SJSA1 (cell line): ENCODE measurements at regions not wholly inside any gene's neighbourhood (a gene's known extent, or its start where the extent isn't known, plus 50 kb on each side); places are given as distances from the start of the nearest gene placed in this dataset.

Experiments used
- DNase-seq, 2 experiments: peaks; one replicate each; pipeline ENCODE4 v3.0.0-alpha.2; 2015 to 2020; ENCODE audit warnings: low spot score in 2 of 2, low read depth in 1 of 2
- H3K27ac ChIP-seq: fragments of 250-450 bp; sonication (Bioruptor Pico); 2 replicates; pipeline ENCODE4 v1.5.1; 2020; ENCODE audit warnings: mild to moderate bottlenecking, moderate library complexity
- H3K27me3 ChIP-seq: fragments of 250-450 bp; sonication (Bioruptor Pico); replicated peaks from 2 replicates; pipeline ENCODE4 v1.5.1; 2020; ENCODE audit warnings: mild to moderate bottlenecking, moderate library complexity
- H3K36me3 ChIP-seq: fragments of 250-450 bp; sonication (Bioruptor Pico); 2 replicates; pipeline ENCODE4 v1.5.1; 2020; ENCODE audit warnings: mild to moderate bottlenecking
- H3K4me1 ChIP-seq: fragments of 250-450 bp; sonication (Bioruptor Pico); replicated peaks from 2 replicates; pipeline ENCODE4 v1.6.1; 2021; ENCODE audit warnings: mild to moderate bottlenecking
- H3K4me3 ChIP-seq: fragments of 250-450 bp; sonication (Bioruptor Pico); 2 replicates; pipeline ENCODE4 v1.5.1; 2020; ENCODE audit warnings: mild to moderate bottlenecking
- H3K9me3 ChIP-seq: fragments of 250-450 bp; sonication (Bioruptor Pico); replicated peaks from 2 replicates; pipeline ENCODE4 v1.5.1; 2020; ENCODE audit warnings: mild to moderate bottlenecking

DNA sequence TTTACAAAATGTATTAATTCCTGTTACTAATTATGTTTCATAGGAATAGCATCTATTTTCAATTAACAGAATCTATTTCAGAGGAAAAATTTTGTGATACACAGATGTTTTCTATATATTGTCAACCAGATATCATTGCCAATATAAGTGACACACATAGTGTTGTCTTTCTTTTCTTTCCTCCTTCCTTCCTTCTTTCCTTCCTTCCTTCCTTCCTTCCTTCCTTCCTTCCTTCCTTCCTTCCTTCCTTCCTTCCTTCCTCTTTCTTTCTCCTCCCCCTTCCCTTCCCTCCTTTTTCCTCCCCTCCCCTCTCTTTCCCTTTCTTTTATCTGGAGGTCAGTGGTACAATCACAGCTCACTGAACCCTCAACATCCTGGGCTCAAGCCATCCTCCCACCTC lies 146.5 kb upstream of the DSEL start:
- no peak for DNase-seq
- no peak overlapping the region for H3K4me3 ChIP-seq
- no peaks in the 10 kb centered on the region for H3K36me3 ChIP-seq
- H3K9me3 ChIP-seq: no peaks in the 10 kb centered on the region
- H3K27me3 ChIP-seq: no peaks in the 10 kb centered on the region
- H3K27ac ChIP-seq: no peak overlapping the region
- H3K4me1 ChIP-seq: peaks cover 14% of the 10 kb centered on the region

DNA sequence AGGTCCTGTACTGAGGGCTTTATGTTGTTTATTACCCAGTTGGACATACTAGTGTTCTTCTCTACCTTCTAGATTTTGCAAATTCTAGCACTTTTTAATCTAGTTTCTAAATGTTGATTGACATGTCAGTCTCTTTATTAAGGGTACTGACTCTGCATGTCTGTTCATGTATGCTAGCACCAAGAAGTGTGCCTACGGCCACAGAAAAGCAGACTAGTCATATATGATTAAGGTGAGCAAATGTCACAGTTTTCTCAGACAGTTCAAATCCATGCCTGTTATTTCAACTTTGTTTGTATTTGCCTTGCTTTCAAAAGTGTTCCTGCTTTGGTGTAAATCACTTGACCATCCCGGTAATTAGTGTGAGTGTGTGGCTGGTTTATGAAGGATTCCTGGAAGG lies 145.0 kb upstream of the DSEL start:
- Histone ChIP-seq H3K27me3 (no peaks in the 10 kb centered on the region), H3K4me3 (no peak overlapping the region), H3K36me3 (no peaks in the 10 kb centered on the region), H3K4me1 (peaks cover 14% of the 10 kb centered on the region), H3K27ac (no peak overlapping the region), H3K9me3 (no peaks in the 10 kb centered on the region)
- no peak for DNase-seq

DNA sequence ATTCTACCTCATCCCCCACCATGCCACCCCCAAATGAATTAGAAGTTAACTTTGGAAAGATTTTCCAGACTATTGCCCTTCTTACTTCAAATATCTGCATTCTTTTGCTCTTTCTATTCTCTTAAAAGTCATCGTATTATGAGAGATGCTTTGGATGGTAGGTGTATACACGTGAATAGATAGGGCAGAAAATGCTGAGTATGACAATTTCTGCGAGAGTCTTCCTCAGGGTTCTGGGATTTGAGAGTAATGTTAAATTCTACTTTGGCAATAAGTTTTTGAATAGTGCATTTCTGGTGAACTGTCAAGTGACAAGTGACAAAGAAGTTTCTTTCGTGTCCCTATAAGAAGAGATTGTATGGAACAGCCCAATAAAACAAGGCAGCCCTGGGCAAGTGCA lies 137.6 kb upstream of the DSEL start:
- no peak overlapping the region for H3K27ac ChIP-seq
- no peaks in the 10 kb centered on the region for H3K27me3 ChIP-seq
- no peaks in the 10 kb centered on the region for H3K4me1 ChIP-seq
- no peaks in the 10 kb centered on the region for H3K9me3 ChIP-seq
- no peak for DNase-seq
- H3K36me3 ChIP-seq: no peaks in the 10 kb centered on the region
- no peak overlapping the region for H3K4me3 ChIP-seq

DNA sequence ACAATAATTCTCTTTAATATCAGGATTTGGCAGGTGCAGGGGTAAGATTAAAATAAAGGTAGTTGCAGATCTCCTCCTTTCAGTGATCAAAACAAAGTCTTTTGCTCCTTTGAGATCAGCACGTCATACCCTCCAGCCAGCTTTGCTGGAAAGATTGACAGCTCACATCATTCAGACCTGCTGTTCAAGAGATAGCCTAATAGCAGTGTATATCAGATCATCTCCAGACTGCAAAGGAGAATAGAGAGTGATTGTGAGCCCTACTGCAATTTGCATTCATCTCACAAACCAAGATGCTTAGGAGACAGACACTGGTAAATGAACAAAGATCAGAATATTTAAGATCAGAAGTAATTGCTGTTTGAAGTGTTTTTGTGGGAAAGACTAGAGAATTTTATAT lies 135.8 kb upstream of the DSEL start:
- no peak for DNase-seq
- Histone ChIP-seq H3K36me3 (no peaks in the 10 kb centered on the region), H3K9me3 (no peaks in the 10 kb centered on the region), H3K4me3 (no peak overlapping the region), H3K27ac (no peak overlapping the region), H3K27me3 (no peaks in the 10 kb centered on the region), H3K4me1 (no peaks in the 10 kb centered on the region)

DNA sequence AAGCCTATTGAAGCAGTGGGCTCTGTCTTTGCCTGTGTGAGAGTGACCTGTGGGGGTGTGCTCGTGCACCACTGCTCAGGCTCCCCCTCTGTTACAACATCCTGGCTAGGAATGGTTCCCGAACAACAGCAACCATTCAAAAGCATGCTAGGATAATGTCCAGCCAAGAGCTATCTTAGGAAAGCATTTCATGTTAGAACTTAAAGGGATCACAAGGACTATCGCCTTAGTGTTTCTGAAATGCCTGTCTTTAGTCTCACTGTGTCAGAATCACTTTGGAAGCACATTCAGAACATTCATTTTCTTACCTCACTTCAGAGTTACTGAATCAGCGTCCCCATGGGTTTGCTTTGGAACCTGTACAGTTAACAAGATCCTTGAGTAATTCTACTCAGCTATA lies 134.9 kb upstream of the DSEL start:
- DNase-seq: no peak
- no peaks in the 10 kb centered on the region for H3K27me3 ChIP-seq
- H3K36me3 ChIP-seq: no peaks in the 10 kb centered on the region
- no peaks in the 10 kb centered on the region for H3K4me1 ChIP-seq
- no peak overlapping the region for H3K4me3 ChIP-seq
- no peaks in the 10 kb centered on the region for H3K9me3 ChIP-seq
- no peak overlapping the region for H3K27ac ChIP-seq

DNA sequence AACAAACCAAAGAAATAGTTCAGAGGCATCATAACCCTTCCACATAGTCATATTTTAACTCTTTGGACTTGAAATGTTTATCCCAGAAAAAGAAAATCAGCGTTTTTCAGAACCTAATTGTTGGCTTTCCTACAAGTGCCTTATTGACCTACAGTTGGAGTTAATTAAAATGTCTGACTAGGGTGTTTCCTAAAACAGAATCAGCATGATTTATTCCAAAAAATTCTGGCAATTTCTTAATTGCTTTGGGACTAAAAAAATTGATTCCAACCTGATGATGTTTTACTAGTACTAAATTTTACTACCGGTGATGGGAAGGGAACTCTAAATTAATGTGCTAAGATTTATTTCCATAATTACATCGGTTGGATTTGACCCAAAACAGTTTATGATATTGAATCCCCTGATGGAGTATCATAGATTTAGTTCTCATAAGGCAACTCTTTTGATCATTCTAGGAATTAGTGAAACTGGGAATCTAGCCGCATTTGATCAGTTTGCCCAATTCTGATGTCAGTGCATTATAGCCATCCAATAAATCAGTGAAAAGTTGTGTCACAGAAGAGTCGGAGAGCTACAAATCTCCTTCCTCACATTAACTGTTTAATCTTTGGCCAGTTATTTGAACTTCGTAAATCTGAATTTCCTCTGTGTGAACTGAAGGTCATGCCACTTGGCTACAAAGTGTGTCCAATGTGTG lies 134.3 kb upstream of the DSEL start:
- no peak for DNase-seq
- H3K4me3 ChIP-seq: no peak overlapping the region
- H3K4me1 ChIP-seq: no peaks in the 10 kb centered on the region
- no peaks in the 10 kb centered on the region for H3K27me3 ChIP-seq
- H3K27ac ChIP-seq: no peak overlapping the region
- no peaks in the 10 kb centered on the region for H3K36me3 ChIP-seq
- H3K9me3 ChIP-seq: no peaks in the 10 kb centered on the region

DNA sequence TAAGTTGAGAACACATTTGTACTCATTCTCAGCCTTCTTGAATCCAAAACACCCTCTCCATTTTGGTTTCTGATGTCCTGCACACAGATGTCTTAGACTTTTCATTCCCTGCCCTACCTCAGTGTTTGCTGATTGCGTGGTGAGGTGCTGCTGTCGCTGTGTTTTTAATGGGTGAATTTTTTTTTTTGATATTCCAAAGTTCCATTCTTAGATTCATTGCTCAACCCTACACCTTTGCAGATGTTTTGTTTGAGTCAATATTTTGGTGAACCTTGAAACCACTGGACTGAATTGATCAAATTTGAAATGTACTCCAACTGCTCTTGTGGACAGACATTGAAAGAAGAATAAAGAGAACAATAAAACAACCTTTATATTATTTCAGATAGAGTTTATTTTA lies 130.4 kb upstream of the DSEL start:
- no peak for DNase-seq
- no peaks in the 10 kb centered on the region for H3K27me3 ChIP-seq
- H3K4me1 ChIP-seq: no peaks in the 10 kb centered on the region
- no peak overlapping the region for H3K4me3 ChIP-seq
- no peak overlapping the region for H3K27ac ChIP-seq
- no peaks in the 10 kb centered on the region for H3K9me3 ChIP-seq
- no peaks in the 10 kb centered on the region for H3K36me3 ChIP-seq

DNA sequence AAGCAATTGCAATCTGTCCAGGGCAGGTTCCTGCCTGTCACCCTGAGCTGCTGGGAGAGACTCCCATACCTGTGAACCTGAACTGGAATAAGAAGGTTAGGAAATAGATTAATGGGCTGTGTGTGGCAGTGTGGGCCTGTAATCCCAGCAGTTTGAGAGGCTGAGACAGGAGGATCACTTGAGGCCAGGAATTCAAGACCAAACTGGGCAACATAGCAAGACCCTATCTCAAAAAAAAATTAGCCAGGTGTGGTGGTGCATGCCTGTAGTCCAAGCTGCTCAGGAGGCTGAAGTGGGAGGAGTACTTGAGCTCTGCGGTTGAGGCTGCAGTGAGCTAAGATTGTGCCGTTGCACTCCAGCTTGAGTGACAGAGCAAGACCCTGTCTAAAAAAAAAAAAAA lies 127.7 kb upstream of the DSEL start:
- H3K27me3 ChIP-seq: no peaks in the 10 kb centered on the region
- H3K9me3 ChIP-seq: no peaks in the 10 kb centered on the region
- no peak for DNase-seq
- H3K4me1 ChIP-seq: no peaks in the 10 kb centered on the region
- H3K36me3 ChIP-seq: no peaks in the 10 kb centered on the region
- H3K27ac ChIP-seq: no peak overlapping the region
- H3K4me3 ChIP-seq: no peak overlapping the region

DNA sequence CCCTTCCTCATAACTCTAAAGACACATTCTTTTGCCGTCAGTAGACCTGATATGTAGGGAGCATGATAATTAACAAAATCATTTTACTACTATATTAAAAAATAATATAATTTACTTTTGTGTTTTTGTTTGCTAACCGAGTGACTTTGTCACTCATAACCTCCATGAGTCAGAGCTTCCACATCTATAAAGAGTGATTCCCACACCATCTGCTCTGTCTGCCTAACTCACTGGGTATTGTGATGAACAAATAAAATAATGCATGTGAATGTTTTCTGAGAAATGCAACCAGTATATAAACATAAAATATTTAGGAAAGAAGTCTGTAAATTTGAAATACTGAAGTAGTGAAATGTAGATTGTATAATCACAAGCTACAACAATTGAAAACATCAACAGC lies 123.4 kb upstream of the DSEL start:
- Histone ChIP-seq H3K27me3 (no peaks in the 10 kb centered on the region), H3K4me1 (no peaks in the 10 kb centered on the region), H3K27ac (no peak overlapping the region), H3K9me3 (no peaks in the 10 kb centered on the region), H3K4me3 (no peak overlapping the region), H3K36me3 (no peaks in the 10 kb centered on the region)
- DNase-seq: no peak

DNA sequence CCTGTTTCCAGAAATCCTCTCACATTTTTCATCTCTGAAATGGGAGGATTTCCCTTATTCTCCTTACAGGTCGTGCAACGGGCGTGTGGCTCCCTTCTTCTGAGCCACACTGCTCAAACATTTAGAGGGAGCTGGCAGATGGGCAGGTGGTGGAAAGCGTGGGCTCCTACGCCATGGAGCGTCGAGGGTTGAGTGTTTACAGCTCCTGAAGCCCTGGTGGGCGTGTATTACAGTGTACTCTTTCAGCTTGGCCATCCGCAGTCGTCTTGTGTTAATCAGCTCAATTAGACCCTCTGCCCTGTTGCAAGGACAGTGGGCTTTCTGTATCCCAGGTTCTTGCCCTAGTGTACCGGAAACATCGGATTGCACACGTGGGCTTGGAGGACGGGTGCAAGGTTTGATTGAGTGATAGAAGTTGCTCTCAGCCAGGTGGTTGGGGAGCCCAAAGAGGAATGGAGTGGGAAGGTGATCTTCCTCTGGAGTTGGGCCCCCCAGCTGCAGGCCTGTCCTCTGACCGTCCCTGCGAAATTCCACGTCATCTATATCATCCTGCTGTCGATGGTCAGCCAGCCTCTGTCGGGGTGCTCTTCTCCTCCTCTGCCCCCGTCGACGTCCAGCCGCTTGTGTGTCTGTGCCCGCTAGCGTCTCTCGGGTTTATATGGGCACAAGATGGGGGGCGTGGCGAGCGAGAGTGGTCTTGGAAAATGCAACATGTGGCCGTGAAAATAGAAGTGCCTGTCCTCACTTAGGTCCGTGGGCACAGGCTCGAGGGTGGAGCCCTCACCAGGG lies 120.3 kb upstream of the DSEL start:
- no peak for DNase-seq
- Histone ChIP-seq H3K9me3 (no peaks in the 10 kb centered on the region), H3K4me3 (no peak overlapping the region), H3K27me3 (no peaks in the 10 kb centered on the region), H3K4me1 (no peaks in the 10 kb centered on the region), H3K27ac (no peak overlapping the region), H3K36me3 (no peaks in the 10 kb centered on the region)

DNA sequence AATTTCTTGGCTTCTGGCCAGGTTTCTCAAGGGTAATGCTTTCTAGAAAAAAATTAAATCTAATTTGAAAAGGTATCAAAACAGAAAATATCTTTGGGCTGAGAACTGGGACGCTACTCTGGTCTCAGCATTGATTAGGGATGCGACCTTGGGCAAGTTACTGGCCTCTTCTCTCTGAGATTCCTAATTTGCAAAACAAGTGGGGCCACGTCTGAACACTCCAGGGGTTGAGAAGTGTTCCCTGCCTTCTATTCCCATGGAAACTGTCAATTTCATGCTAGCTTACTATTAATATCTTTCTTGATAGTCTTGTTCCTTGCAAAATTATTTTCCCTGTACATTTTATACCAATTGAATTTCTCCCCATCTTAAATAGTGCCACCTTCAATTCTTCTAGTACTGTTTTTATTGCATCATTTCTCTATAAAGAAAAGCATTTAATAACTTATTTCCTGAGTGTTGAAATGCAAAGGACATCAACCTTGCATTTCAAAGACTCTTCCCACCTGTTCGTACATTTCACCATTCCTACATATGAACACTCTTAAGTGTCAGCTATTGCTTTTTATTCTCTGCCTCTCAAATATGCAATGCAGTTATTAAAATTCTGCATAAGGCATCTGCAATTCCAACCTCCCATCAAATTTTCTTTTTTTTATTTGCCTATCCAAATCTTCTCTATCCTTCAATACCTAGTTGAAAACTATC lies 118.3 kb upstream of the DSEL start:
- no peaks in the 10 kb centered on the region for H3K4me1 ChIP-seq
- H3K4me3 ChIP-seq: no peak overlapping the region
- no peak for DNase-seq
- no peaks in the 10 kb centered on the region for H3K9me3 ChIP-seq
- H3K36me3 ChIP-seq: no peaks in the 10 kb centered on the region
- H3K27me3 ChIP-seq: no peaks in the 10 kb centered on the region
- H3K27ac ChIP-seq: no peak overlapping the region

DNA sequence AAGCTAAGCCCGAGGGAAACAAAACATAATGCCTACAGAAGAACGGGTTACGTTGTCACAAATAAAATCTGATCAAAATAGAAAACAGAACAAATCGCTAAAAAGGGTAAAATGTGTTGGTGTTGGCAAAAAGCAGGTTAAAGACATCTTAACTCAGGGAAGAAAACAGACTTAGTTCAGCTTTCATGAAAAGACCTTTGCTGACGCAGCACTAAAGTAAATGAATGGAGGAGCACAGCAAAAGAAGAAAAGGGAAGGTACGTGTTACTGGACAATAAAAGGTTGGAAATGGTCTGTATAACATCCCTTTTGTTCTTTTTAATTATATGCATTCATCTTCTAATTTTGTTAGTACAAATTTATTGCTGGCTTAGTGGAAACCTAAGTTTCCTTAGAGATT lies 117.4 kb upstream of the DSEL start:
- Histone ChIP-seq H3K9me3 (no peaks in the 10 kb centered on the region), H3K27ac (no peak overlapping the region), H3K4me3 (no peak overlapping the region), H3K36me3 (no peaks in the 10 kb centered on the region), H3K27me3 (no peaks in the 10 kb centered on the region), H3K4me1 (no peaks in the 10 kb centered on the region)
- no peak for DNase-seq

DNA sequence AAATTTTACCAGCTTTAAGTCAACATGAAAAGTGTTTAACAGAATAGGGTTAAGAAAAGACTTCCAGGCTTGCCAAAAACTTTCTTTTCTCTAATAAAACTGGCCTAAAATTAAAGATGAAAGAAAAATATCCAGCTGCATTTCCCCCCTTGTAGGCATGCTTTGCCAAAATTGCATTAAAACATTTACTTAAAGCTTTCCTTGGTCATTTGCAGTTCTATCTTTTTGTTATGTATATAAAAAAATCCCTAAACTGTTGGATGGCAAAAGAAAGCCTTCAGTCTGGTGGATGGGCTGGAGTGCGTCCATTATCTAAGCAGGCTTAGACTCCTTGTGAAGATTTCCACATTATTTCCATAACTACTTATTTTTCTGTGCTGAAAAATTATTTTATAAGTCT lies 105.4 kb upstream of the DSEL start:
- H3K27ac ChIP-seq: no peak overlapping the region
- no peak overlapping the region for H3K4me3 ChIP-seq
- no peaks in the 10 kb centered on the region for H3K36me3 ChIP-seq
- no peaks in the 10 kb centered on the region for H3K27me3 ChIP-seq
- no peaks in the 10 kb centered on the region for H3K9me3 ChIP-seq
- no peak for DNase-seq
- no peaks in the 10 kb centered on the region for H3K4me1 ChIP-seq

DNA sequence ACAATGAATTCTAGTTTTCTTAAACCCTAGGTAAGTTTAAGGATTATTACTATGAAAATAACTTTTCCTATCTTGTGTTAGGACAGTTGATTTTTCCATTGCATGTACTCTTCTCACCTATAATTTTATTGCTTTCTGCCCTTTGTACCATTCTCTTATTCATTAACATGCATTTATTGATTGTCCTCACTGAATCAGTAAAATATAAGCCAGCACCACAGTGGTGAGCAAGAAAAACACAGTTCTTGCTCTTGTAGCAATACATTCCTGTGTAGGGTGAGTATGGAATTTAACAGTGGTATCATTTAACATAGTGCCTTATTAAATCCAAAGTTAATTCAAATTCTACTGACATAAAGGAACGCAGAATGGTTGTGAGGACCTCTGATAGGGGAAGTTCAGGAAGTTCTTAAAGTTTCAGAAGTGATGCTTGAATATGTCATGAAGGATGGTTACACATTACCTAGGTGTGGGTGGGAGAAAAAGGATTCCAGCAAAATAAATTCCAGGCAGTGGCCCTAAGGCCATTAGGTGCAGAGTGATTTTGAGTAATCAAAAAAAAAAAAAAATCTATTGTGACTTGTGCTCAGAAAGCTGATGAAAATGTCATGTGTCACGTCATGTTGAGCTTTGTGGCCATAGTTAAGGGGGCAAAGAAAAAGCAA lies 104.7 kb upstream of the DSEL start:
- no peak for DNase-seq
- H3K27me3 ChIP-seq: no peaks in the 10 kb centered on the region
- no peak overlapping the region for H3K27ac ChIP-seq
- no peaks in the 10 kb centered on the region for H3K36me3 ChIP-seq
- no peak overlapping the region for H3K4me3 ChIP-seq
- no peaks in the 10 kb centered on the region for H3K4me1 ChIP-seq
- H3K9me3 ChIP-seq: no peaks in the 10 kb centered on the region
